ENCODE measurements at regions not wholly inside any gene's neighbourhood (a gene's known extent, or its start where the extent isn't known, plus 50 kb on each side); places are given as distances from the start of the nearest gene placed in this dataset.

GRCh38 chr1:78367700-78368099 lies 123.1 kb upstream of the PTGFR start:
- TF ChIP-seq CTCF (conservative IDR thresholded peaks at IDR 0.05; ENCODE audit: low read depth, low read length): no peak
- no peak for TF ChIP-seq EZH2phosphoT487 (IDR thresholded peaks at IDR 0.05; ENCODE audit: borderline replicate concordance, low read length)

All from PC-3 (cell line).